HG03060 (cell line): ENCODE measurements at regions not wholly inside any gene's neighbourhood (a gene's known extent, or its start where the extent isn't known, plus 50 kb on each side); places are given as distances from the start of the nearest gene placed in this dataset.

ENCODE experiments used
- ATAC-seq: cut with Tn5 transposase; IDR thresholded peaks from one replicate; pipeline ENCODE4 v1.9.1; 2021; ENCODE audit warnings: low read depth, moderate number of reproducible peaks; ENCODE audit not compliant: unreplicated experiment

- no peak for ATAC-seq
These were observed 221.2 kb downstream of the PRDM2 start for GRCh38 chr1:13921190-13921589.

- no peak for ATAC-seq
These were observed 222.6 kb downstream of the PRDM2 start for GRCh38 chr1:13922466-13923110.

GRCh38 chr1:13926556-13926955 lies 226.6 kb downstream of the PRDM2 start:
- no peak for ATAC-seq

GRCh38 chr1:13927736-13928135 lies 227.7 kb downstream of the PRDM2 start:
- no peak for ATAC-seq

GRCh38 chr1:13929313-13929712 lies 229.3 kb downstream of the PRDM2 start:
- ATAC-seq: no peak

GRCh38 chr1:13930151-13930550 lies 230.2 kb downstream of the PRDM2 start:
- ATAC-seq: no peak

- no peak for ATAC-seq
These were observed 231.2 kb downstream of the PRDM2 start for GRCh38 chr1:13931226-13931625.

GRCh38 chr1:13935336-13935735 lies 235.3 kb downstream of the PRDM2 start:
- ATAC-seq: no peak

GRCh38 chr1:13941315-13941714 lies 241.3 kb downstream of the PRDM2 start:
- ATAC-seq: no peak

- no peak for ATAC-seq
These were observed 243.1 kb downstream of the PRDM2 start for GRCh38 chr1:13943055-13943454.

- no peak for ATAC-seq
These were observed 245.9 kb downstream of the PRDM2 start for GRCh38 chr1:13945856-13946255.

GRCh38 chr1:13947658-13948057 lies 247.7 kb downstream of the PRDM2 start:
- ATAC-seq: no peak

- no peak for ATAC-seq
These were observed 248.4 kb downstream of the PRDM2 start for GRCh38 chr1:13948396-13948795.

- ATAC-seq: no peak
These were observed 249.0 kb downstream of the PRDM2 start for GRCh38 chr1:13948888-13949391.

- ATAC-seq: no peak
These were observed 249.6 kb downstream of the PRDM2 start for GRCh38 chr1:13949546-13949945.

- no peak for ATAC-seq
These were observed 250.6 kb downstream of the PRDM2 start for GRCh38 chr1:13950637-13951036.

- ATAC-seq: no peak
These were observed 252.1 kb downstream of the PRDM2 start for GRCh38 chr1:13951793-13952751.

- ATAC-seq: no peak
These were observed 253.0 kb downstream of the PRDM2 start for GRCh38 chr1:13952985-13953384.

GRCh38 chr1:13956393-13956792 lies 256.4 kb downstream of the PRDM2 start:
- no peak for ATAC-seq

- ATAC-seq: no peak
These were observed 260.5 kb downstream of the PRDM2 start for GRCh38 chr1:13960375-13960987.

- no peak for ATAC-seq
These were observed 264.8 kb downstream of the PRDM2 start for GRCh38 chr1:13964768-13965167.
